ENCODE measurements at regions not wholly inside any gene's neighbourhood (a gene's known extent, or its start where the extent isn't known, plus 50 kb on each side); places are given as distances from the start of the nearest gene placed in this dataset.

GRCh38 chr11:134522782-134523570 is 110.9 kb upstream of the B3GAT1 start:
- TF ChIP-seq CTCF (IDR thresholded peaks at IDR 0.05) (no peak), EP300 (IDR thresholded peaks at IDR 0.05) (no peak)

Data from esophagus muscularis mucosa (tissue), 3 donors.